GM12874 (cell line): ENCODE measurements at regions not wholly inside any gene's neighbourhood (a gene's known extent, or its start where the extent isn't known, plus 50 kb on each side); places are given as distances from the start of the nearest gene placed in this dataset.

Experiments
- TF ChIP-seq, protein P1 (sequence below): IDR thresholded peaks from 2 replicates; pipeline ENCODE4 v1.5.1; 2011; ENCODE audit warnings: low read depth, mild to moderate bottlenecking, control low read depth, low read length, moderate library complexity; ENCODE audit not compliant: insufficient read depth

DNA sequence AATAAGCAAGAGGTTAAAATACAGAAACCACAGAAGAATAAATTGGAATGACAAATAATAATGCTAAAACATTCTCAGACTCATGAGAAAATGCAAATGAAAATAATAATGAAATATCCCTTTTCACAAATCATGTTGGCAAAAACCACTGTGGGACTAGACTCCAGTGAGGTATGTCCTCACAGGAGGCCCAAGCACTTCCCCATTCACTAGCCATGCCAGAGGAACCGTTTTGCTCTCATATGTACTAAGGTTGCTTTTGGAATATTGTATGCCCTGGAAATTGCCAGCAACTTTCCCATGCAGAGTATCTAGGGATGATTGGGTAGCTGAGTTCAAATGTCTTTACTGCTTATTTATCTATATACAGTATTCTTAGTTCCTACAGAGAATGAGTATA is 106.2 kb upstream of the CHORDC1 start:
- TF ChIP-seq, protein P1, sequence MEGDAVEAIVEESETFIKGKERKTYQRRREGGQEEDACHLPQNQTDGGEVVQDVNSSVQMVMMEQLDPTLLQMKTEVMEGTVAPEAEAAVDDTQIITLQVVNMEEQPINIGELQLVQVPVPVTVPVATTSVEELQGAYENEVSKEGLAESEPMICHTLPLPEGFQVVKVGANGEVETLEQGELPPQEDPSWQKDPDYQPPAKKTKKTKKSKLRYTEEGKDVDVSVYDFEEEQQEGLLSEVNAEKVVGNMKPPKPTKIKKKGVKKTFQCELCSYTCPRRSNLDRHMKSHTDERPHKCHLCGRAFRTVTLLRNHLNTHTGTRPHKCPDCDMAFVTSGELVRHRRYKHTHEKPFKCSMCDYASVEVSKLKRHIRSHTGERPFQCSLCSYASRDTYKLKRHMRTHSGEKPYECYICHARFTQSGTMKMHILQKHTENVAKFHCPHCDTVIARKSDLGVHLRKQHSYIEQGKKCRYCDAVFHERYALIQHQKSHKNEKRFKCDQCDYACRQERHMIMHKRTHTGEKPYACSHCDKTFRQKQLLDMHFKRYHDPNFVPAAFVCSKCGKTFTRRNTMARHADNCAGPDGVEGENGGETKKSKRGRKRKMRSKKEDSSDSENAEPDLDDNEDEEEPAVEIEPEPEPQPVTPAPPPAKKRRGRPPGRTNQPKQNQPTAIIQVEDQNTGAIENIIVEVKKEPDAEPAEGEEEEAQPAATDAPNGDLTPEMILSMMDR = no peak

GRCh38 chr11:90326647-90327046 is 103.8 kb upstream of the CHORDC1 start:
- TF ChIP-seq, protein P1 = no peak

DNA sequence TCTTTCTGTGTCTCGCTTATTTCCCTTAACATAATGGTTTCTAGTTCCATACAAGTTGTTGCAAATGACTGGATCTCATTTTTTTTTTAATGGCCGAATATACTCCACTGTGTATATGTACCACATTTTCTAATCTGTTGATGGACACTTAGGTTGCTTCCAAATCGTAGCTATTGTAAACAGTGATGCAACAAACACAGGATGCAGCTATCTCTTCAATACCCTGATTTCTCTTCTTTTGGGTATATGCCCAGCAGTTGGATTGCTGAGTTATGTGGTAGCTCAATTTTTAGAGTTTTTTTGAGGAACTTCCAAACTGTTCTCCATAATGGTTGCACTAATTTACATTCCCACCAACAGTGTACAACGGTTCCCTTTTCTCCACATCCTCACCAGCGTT is 100.4 kb upstream of the CHORDC1 start:
- TF ChIP-seq, protein P1 = no peak

DNA sequence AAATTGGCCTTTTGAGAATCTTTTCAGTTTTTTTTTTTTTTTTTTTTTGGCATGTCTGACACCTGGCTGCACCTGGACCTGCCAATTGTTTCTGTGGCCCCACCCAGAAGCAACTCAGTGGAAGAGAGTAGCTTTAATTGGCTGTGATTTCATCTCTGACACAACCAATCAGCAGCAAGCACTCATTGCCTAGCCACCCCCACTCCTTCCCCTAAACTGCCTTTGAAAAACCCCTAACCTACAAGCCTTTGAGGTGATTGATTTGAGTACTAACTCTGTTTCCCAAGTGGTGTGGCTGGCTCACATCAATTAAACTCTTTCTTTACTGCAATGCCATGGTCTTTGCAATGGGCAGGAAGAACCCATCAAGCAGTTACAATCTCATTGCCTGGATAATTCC is 98.2 kb upstream of the CHORDC1 start:
- TF ChIP-seq, protein P1 = no peak

DNA sequence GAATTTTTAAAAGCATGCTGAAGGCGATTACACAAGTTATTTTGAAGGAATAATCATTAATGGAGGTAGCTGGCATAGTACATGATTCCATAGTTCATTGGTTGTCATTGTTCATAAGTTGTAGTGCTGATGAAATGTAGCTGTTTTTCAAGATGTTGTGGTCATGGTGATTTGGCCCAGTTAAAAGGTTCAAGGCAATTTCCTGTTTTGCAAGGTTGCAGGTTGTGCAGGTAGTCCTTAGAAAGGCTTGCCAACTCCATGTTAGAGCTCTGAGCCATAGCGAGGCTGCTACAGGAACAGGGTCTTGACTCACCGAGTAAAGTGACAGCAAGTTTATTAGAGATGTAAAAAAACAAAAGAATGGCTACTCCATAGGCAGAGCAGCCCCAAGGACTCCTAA is 95.8 kb upstream of the CHORDC1 start:
- TF ChIP-seq, protein P1 = no peak

DNA sequence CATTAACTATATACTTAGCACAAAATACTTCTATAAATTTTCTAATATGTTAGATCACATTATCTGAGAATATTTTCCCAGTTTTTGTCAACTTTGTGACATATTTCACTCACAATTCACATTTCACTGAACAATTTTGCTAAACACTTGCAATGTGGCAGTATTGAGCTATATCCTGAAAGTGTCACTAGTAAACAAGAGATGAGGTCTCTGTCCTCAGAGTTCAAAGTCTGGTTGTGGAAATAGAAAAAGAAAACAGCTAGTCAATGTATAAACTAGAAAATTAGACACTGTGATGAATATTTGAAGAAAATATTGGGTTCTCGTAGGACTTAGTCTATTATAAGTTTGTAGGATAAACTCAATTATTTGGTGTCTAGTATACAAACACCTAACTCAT is 87.4 kb upstream of the CHORDC1 start:
- TF ChIP-seq, protein P1 = no peak

GRCh38 chr11:90309693-90310092 is 86.8 kb upstream of the CHORDC1 start:
- TF ChIP-seq, protein P1 = no peak

DNA sequence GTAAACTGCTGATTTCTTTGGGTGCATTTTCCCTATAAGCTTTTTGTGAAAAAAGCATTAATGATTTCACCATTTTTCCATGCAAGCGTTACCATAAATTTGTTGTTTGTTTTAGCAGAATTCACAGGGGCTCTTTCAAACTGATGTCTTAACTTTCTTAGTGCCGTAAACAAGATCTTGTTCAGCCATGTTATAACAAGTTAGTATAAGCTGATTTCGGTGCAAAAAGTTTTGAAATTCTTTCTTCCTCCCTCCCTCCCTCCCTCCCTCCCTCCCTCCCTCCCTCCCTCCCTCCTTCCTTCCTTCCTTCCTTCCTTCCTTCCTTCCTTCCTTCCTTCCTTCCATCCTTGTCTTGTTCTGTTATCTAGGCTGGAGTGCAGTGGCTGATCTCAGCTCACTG is 71.7 kb upstream of the CHORDC1 start:
- TF ChIP-seq, protein P1 = no peak
